ENCODE measurements at regions not wholly inside any gene's neighbourhood (a gene's known extent, or its start where the extent isn't known, plus 50 kb on each side); places are given as distances from the start of the nearest gene placed in this dataset.

GRCh38 chr3:8301977-8302735 is 199.5 kb upstream of the LMCD1 start:
- Histone ChIP-seq H3K4me3 (ENCODE audit: low read depth, low read length) (no peak overlapping the region), H3K36me3 (ENCODE audit: control insufficient read depth, insufficient read depth, low read length) (no peaks in the 10 kb centered on the region), H3K9me3 (ENCODE audit: control insufficient read depth in 2 of 2, low read length in 2 of 2) (no peaks in the 10 kb centered on the region), H3K27ac (ENCODE audit: insufficient read depth, low read length, poor library complexity, severe bottlenecking) (no peak overlapping the region), H3K4me1 (ENCODE audit: control insufficient read depth, insufficient read depth, low read length, poor library complexity, severe bottlenecking) (no peaks in the 10 kb centered on the region), H3K27me3 (ENCODE audit: control insufficient read depth, insufficient read depth, low read length) (no peaks in the 10 kb centered on the region)
- peak overlapping the region in 1 of 4 donors; percentile 2 for H3K4me3 Mint-ChIP-seq
- DNase-seq (peak in 2 of 3 donors; percentile 47 to 67), ATAC-seq (ENCODE audit: low read depth in 2 of 2) (no peak)
- peaks cover 0 to 2% (median 0%) of the 10 kb centered on the region in 7 donors for H3K9me3 Mint-ChIP-seq
- peaks cover 20% of the 10 kb centered on the region for H3K27me3 Mint-ChIP-seq
- no peaks in the 10 kb centered on the region for H3K36me3 Mint-ChIP-seq
- H3K4me1 Mint-ChIP-seq: peaks cover 0 to 6% (median 0%) of the 10 kb centered on the region in 4 donors
- H3K27ac Mint-ChIP-seq: peak overlapping the region; percentile 53 to 74 (median 73)

GRCh38 chr3:8303466-8303865 is 198.2 kb upstream of the LMCD1 start:
- Histone ChIP-seq H3K4me1 (ENCODE audit: control insufficient read depth, insufficient read depth, low read length, poor library complexity, severe bottlenecking) (no peaks in the 10 kb centered on the region), H3K27ac (ENCODE audit: insufficient read depth, low read length, poor library complexity, severe bottlenecking) (no peak overlapping the region), H3K9me3 (ENCODE audit: control insufficient read depth in 2 of 2, low read length in 2 of 2) (no peaks in the 10 kb centered on the region), H3K36me3 (ENCODE audit: control insufficient read depth, insufficient read depth, low read length) (no peaks in the 10 kb centered on the region), H3K27me3 (ENCODE audit: control insufficient read depth, insufficient read depth, low read length) (no peaks in the 10 kb centered on the region), H3K4me3 (ENCODE audit: low read depth, low read length) (no peak overlapping the region)
- no peaks in the 10 kb centered on the region for H3K36me3 Mint-ChIP-seq
- H3K9me3 Mint-ChIP-seq: peaks cover 0 to 3% (median 0%) of the 10 kb centered on the region in 7 donors
- ATAC-seq (ENCODE audit: low read depth in 2 of 2): no peak
- H3K27me3 Mint-ChIP-seq: peaks cover 20% of the 10 kb centered on the region
- no peak for DNase-seq
- H3K27ac Mint-ChIP-seq: no peak overlapping the region
- peaks cover 0 to 6% (median 0%) of the 10 kb centered on the region in 4 donors for H3K4me1 Mint-ChIP-seq
- H3K4me3 Mint-ChIP-seq: no peak overlapping the region

DNA sequence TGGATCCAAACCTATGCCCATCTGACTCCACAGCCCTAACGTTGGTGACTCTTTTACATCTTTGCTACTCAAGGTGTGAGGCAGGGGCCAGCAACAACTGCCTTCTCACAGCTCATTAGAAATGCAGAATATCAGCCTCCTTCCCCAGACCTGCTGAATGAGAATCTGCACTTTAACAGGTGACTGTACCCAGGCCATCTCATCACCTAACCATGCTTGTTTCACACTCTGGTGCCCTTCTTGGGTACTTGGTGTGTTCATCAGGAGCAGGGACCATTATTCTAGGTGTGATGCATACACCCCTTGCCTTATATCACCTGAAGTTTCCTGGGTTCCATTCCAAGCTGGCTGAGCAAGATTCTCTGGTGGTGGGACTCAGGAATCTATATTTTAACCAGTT is 196.3 kb upstream of the LMCD1 start:
- peaks cover 0 to 2% of the 10 kb centered on the region in 2 experiments for H3K9me3 ChIP-seq (ENCODE audit: control insufficient read depth in 2 of 2, low read length in 2 of 2)
- H3K4me1 ChIP-seq (ENCODE audit: control insufficient read depth, insufficient read depth, low read length, poor library complexity, severe bottlenecking): no peaks in the 10 kb centered on the region
- no peak for DNase-seq
- no peaks in the 10 kb centered on the region for H3K27me3 ChIP-seq (ENCODE audit: control insufficient read depth, insufficient read depth, low read length)
- H3K4me3 ChIP-seq (ENCODE audit: low read depth, low read length): no peak overlapping the region
- H3K27ac Mint-ChIP-seq: no peak overlapping the region
- H3K9me3 Mint-ChIP-seq: peaks cover 0 to 7% (median 0%) of the 10 kb centered on the region in 7 donors
- H3K27ac ChIP-seq (ENCODE audit: insufficient read depth, low read length, poor library complexity, severe bottlenecking): no peak overlapping the region
- H3K4me1 Mint-ChIP-seq: peaks cover 0 to 6% (median 0%) of the 10 kb centered on the region in 4 donors
- peaks cover 22% of the 10 kb centered on the region for H3K27me3 Mint-ChIP-seq
- no peak overlapping the region for H3K4me3 Mint-ChIP-seq
- ATAC-seq (ENCODE audit: low read depth in 2 of 2): no peak
- no peaks in the 10 kb centered on the region for H3K36me3 ChIP-seq (ENCODE audit: control insufficient read depth, insufficient read depth, low read length)
- no peaks in the 10 kb centered on the region for H3K36me3 Mint-ChIP-seq

DNA sequence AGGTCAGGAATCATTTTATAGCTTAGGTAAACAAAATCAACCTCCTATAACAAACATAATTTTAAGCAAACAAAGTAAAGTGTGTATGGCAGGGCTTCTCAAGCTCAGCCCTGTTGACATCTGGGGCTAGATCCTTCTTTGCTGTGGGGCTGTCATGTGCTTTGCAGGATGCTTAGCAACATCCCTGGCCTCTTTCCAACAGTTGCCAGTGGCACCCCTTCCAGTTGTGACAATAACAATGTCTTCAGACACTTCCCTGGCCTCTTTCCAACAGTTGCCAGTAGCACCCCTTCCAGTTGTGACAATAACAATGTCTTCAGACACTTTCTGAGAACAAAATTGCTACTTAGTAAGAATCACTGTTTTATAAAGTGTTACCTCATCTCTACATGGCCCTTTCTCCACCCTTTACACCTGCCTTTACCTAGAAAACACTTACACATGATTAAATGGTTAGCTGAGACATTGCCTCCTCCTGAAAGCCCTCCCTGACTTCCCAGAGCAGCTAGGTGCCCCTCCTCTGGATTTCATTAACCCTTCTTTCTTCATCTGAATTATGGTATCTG is 194.0 kb upstream of the LMCD1 start:
- Histone ChIP-seq H3K9me3 (ENCODE audit: control insufficient read depth in 2 of 2, low read length in 2 of 2) (peaks cover 0 to 2% of the 10 kb centered on the region in 2 experiments), H3K36me3 (ENCODE audit: control insufficient read depth, insufficient read depth, low read length) (no peaks in the 10 kb centered on the region), H3K27me3 (ENCODE audit: control insufficient read depth, insufficient read depth, low read length) (no peaks in the 10 kb centered on the region), H3K4me3 (ENCODE audit: low read depth, low read length) (no peak overlapping the region), H3K4me1 (ENCODE audit: control insufficient read depth, insufficient read depth, low read length, poor library complexity, severe bottlenecking) (no peaks in the 10 kb centered on the region), H3K27ac (ENCODE audit: insufficient read depth, low read length, poor library complexity, severe bottlenecking) (no peak overlapping the region)
- H3K27me3 Mint-ChIP-seq: peaks cover 12% of the 10 kb centered on the region
- no peak overlapping the region for H3K27ac Mint-ChIP-seq
- no peaks in the 10 kb centered on the region for H3K36me3 Mint-ChIP-seq
- H3K9me3 Mint-ChIP-seq: peaks cover 0 to 7% (median 0%) of the 10 kb centered on the region in 7 donors
- H3K4me1 Mint-ChIP-seq: no peaks in the 10 kb centered on the region
- ATAC-seq (ENCODE audit: low read depth in 2 of 2): no peak
- no peak for DNase-seq
- no peak overlapping the region for H3K4me3 Mint-ChIP-seq

DNA sequence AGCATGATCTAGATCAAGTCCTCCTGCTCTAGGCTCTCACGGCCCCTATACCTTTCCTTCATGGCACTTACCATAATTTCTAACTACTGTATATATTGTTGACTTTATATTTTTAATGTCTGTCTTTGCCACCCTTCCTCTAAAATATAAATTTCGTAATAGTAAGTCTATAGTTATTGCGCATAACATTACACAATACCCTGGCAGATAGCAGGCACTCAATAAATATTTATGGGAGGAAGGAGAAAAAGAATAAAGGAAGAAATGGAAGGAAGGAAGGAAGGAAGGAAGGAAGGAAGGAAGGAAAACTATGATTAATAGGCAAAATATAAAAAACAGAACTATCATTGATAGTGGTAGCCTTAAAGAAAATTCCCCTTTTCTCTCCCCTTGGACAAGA is 190.3 kb upstream of the LMCD1 start:
- no peaks in the 10 kb centered on the region for H3K36me3 Mint-ChIP-seq

GRCh38 chr3:8312685-8313084 is 188.9 kb upstream of the LMCD1 start:
- Mint-ChIP-seq H3K36me3 (no peaks in the 10 kb centered on the region), H3K27ac (peak overlapping the region in 2 of 3 donors; percentile 7 to 13), H3K27me3 (peaks cover 9% of the 10 kb centered on the region), H3K9me3 (peaks cover 0 to 7% (median 0%) of the 10 kb centered on the region in 7 donors), H3K4me3 (no peak overlapping the region), H3K4me1 (no peaks in the 10 kb centered on the region)
- H3K27ac ChIP-seq (ENCODE audit: insufficient read depth, low read length, poor library complexity, severe bottlenecking): no peak overlapping the region
- DNase-seq (no peak), ATAC-seq (ENCODE audit: low read depth in 2 of 2) (no peak)
- no peaks in the 10 kb centered on the region for H3K27me3 ChIP-seq (ENCODE audit: control insufficient read depth, insufficient read depth, low read length)
- H3K4me1 ChIP-seq (ENCODE audit: control insufficient read depth, insufficient read depth, low read length, poor library complexity, severe bottlenecking): no peaks in the 10 kb centered on the region
- no peaks in the 10 kb centered on the region for H3K36me3 ChIP-seq (ENCODE audit: control insufficient read depth, insufficient read depth, low read length)
- no peak overlapping the region for H3K4me3 ChIP-seq (ENCODE audit: low read depth, low read length)
- H3K9me3 ChIP-seq (ENCODE audit: control insufficient read depth in 2 of 2, low read length in 2 of 2): peaks cover 0 to 2% of the 10 kb centered on the region in 2 experiments

More for the DNA sequence above, 190.3 kb upstream of the LMCD1 start:
- peaks cover 0 to 7% (median 0%) of the 10 kb centered on the region in 7 donors for H3K9me3 Mint-ChIP-seq
- H3K36me3 ChIP-seq (ENCODE audit: control insufficient read depth, insufficient read depth, low read length): no peaks in the 10 kb centered on the region
- no peak overlapping the region for H3K4me3 ChIP-seq (ENCODE audit: low read depth, low read length)
- H3K4me1 ChIP-seq (ENCODE audit: control insufficient read depth, insufficient read depth, low read length, poor library complexity, severe bottlenecking): no peaks in the 10 kb centered on the region
- peaks cover 12% of the 10 kb centered on the region for H3K27me3 Mint-ChIP-seq
- peaks cover 0 to 2% of the 10 kb centered on the region in 2 experiments for H3K9me3 ChIP-seq (ENCODE audit: control insufficient read depth in 2 of 2, low read length in 2 of 2)
- no peak overlapping the region for H3K4me3 Mint-ChIP-seq
- no peaks in the 10 kb centered on the region for H3K27me3 ChIP-seq (ENCODE audit: control insufficient read depth, insufficient read depth, low read length)
- ATAC-seq (ENCODE audit: low read depth in 2 of 2): no peak
- H3K27ac ChIP-seq (ENCODE audit: insufficient read depth, low read length, poor library complexity, severe bottlenecking): no peak overlapping the region
- no peak for DNase-seq
- H3K4me1 Mint-ChIP-seq: no peaks in the 10 kb centered on the region
- peak overlapping the region in 1 of 3 donors; percentile 5 for H3K27ac Mint-ChIP-seq

- peaks cover 0 to 4% (median 0%) of the 10 kb centered on the region in 7 donors for H3K9me3 Mint-ChIP-seq
- Histone ChIP-seq H3K27ac (ENCODE audit: insufficient read depth, low read length, poor library complexity, severe bottlenecking) (no peak overlapping the region), H3K36me3 (ENCODE audit: control insufficient read depth, insufficient read depth, low read length) (no peaks in the 10 kb centered on the region), H3K4me3 (ENCODE audit: low read depth, low read length) (no peak overlapping the region), H3K4me1 (ENCODE audit: control insufficient read depth, insufficient read depth, low read length, poor library complexity, severe bottlenecking) (no peaks in the 10 kb centered on the region), H3K27me3 (ENCODE audit: control insufficient read depth, insufficient read depth, low read length) (no peaks in the 10 kb centered on the region), H3K9me3 (ENCODE audit: control insufficient read depth in 2 of 2, low read length in 2 of 2) (no peaks in the 10 kb centered on the region)
- no peak overlapping the region for H3K4me3 Mint-ChIP-seq
- H3K36me3 Mint-ChIP-seq: no peaks in the 10 kb centered on the region
- peaks cover 4% of the 10 kb centered on the region for H3K27me3 Mint-ChIP-seq
- ATAC-seq (ENCODE audit: low read depth in 2 of 2) (no peak), DNase-seq (no peak)
- no peak overlapping the region for H3K27ac Mint-ChIP-seq
- no peaks in the 10 kb centered on the region for H3K4me1 Mint-ChIP-seq
Observed at GRCh38 chr3:8313560-8314267, 187.9 kb upstream of the LMCD1 start.
